Subcutaneous abdominal adipose tissue (tissue), 5 donors: ENCODE measurements at regions not wholly inside any gene's neighbourhood (a gene's known extent, or its start where the extent isn't known, plus 50 kb on each side); places are given as distances from the start of the nearest gene placed in this dataset.
"Not testable (repeated sequence)": the region's sequence is repeated elsewhere in the genome, so short reads cannot be mapped to it uniquely, and the experiment has no call there.

Experiments
- H3K27ac ChIP-seq: one replicate; pipeline ENCODE4 v1.7.0; 2013; ENCODE audit warnings: low read depth, mild to moderate bottlenecking, inconsistent platforms, low read length, moderate library complexity
- H3K27me3 ChIP-seq, 5 donors: one replicate each; pipeline ENCODE4 v1.7.0; 2013; ENCODE audit warnings: low read length in 5 of 5, inconsistent platforms in 1 of 5; ENCODE audit not compliant: control insufficient read depth in 5 of 5, insufficient read depth in 4 of 5
- H3K36me3 ChIP-seq, 5 donors: one replicate each; pipeline ENCODE4 v1.7.0; 2013; ENCODE audit warnings: low read length in 5 of 5; ENCODE audit not compliant: control insufficient read depth in 5 of 5, insufficient read depth in 5 of 5
- H3K4me1 ChIP-seq, 5 donors: one replicate each; pipeline ENCODE4 v1.7.0; 2013; ENCODE audit warnings: low read length in 5 of 5, mild to moderate bottlenecking in 3 of 5, moderate library complexity in 1 of 5; ENCODE audit not compliant: control insufficient read depth in 5 of 5, insufficient read depth in 5 of 5
- H3K4me3 ChIP-seq, 5 donors: one replicate each; pipeline ENCODE4 v1.7.0; 2013; ENCODE audit warnings: low read length in 5 of 5, low read depth in 1 of 5
- H3K9ac ChIP-seq, 5 donors: one replicate each; pipeline ENCODE4 v1.7.0; 2013; ENCODE audit warnings: low read length in 5 of 5, mild to moderate bottlenecking in 4 of 5, moderate library complexity in 3 of 5
- H3K9me3 ChIP-seq, 5 donors: one replicate each; pipeline ENCODE4 v1.7.0; 2013; ENCODE audit warnings: low read length in 5 of 5; ENCODE audit not compliant: control insufficient read depth in 5 of 5
- donor health status: healthy.
- donor health status: healthy.
- donor health status: healthy.
- donor health status: healthy.
- donor health status: healthy.

DNA sequence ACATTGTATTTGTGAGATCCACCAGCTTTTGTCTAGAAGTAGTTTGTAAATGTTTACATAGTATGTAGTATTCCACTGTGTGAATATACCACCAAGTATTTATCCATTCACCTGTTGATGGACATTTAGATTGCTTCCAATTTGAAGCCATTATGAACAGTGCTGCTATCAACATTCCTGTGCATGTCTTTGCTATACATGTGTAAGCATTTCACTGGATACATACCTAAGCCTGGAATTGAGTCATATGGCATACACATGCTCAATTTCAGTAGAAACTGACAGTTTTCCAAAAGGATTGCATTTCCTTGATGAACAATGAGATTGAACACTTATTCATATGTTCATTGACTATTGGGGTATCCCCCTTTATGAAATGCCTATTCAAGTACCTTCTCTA is 540.6 kb upstream of the SOX9 start:
- no peak overlapping the region for H3K4me3 ChIP-seq
- no peaks in the 10 kb centered on the region for H3K27me3 ChIP-seq
- peaks cover 0 to 10% (median 3%) of the 10 kb centered on the region in 5 donors for H3K9me3 ChIP-seq
- no peaks in the 10 kb centered on the region for H3K4me1 ChIP-seq
- H3K36me3 ChIP-seq: no peaks in the 10 kb centered on the region
- no peak overlapping the region for H3K27ac ChIP-seq
- H3K9ac ChIP-seq: no peak overlapping the region

DNA sequence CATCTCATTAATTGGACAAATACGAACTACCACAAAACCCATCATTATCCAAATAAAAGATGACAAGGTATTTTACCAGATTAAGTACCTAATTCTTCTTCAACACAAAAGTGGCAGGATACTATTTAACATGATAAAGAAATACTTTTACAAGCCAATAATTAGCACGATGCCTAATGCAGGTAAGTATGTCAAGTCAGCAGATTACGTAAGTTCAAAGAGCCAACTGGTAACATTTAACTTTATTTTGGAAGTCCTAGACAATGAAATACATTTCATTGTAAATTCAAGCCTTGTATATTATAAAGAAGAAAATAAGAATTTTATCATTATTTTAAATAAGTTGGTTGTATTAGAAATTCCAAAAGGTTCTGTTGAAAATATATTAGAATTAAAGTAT is 535.3 kb upstream of the SOX9 start:
- no peak overlapping the region for H3K4me3 ChIP-seq
- no peak overlapping the region for H3K9ac ChIP-seq
- H3K27ac ChIP-seq: no peak overlapping the region
- H3K36me3 ChIP-seq: no peaks in the 10 kb centered on the region
- H3K9me3 ChIP-seq: no peaks in the 10 kb centered on the region
- no peaks in the 10 kb centered on the region for H3K4me1 ChIP-seq
- no peaks in the 10 kb centered on the region for H3K27me3 ChIP-seq

DNA sequence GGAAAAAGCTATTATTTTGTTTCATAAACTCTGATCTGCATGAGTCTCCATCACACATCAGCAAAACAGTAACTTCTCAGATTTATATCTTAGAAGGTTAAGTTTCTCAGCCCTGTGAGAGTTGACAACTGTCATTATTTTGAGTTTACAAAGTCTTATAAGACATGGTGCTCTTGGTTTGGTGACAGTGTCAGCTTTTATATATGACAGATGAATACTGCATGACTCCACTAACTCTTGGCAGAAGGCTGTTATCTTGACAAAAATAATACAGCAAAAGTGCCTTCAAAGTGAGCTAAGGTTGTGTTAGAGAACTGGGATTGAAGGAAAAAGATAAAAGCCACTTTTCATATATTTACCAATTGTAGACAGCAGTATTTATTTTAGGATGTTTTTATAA is 528.4 kb upstream of the SOX9 start:
- H3K27ac ChIP-seq: no peak overlapping the region
- no peak overlapping the region for H3K9ac ChIP-seq
- no peaks in the 10 kb centered on the region for H3K36me3 ChIP-seq
- no peaks in the 10 kb centered on the region for H3K4me1 ChIP-seq
- no peaks in the 10 kb centered on the region for H3K27me3 ChIP-seq
- no peaks in the 10 kb centered on the region for H3K9me3 ChIP-seq
- H3K4me3 ChIP-seq: no peak overlapping the region

DNA sequence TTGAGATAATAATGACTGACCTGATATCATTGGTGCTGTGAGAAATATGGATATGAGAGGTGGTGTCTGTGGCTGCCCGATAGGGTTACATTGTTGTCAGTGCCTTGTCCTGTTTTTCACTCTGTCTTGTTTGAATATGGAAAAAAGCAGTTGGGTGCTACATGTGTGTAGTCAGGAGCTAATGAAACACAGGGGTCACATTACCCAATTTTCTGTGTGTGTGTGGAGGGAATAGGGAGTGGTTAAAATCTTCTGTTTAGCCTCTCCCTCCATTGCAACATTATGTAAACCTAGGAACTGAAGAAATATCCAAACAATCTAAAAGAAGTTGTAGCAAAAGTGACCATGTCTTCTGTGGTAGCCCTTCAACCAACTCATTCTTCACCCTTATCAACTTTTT is 527.7 kb upstream of the SOX9 start:
- Histone ChIP-seq H3K9ac (no peak overlapping the region), H3K4me1 (no peaks in the 10 kb centered on the region), H3K9me3 (no peaks in the 10 kb centered on the region), H3K4me3 (no peak overlapping the region), H3K27me3 (no peaks in the 10 kb centered on the region), H3K27ac (no peak overlapping the region), H3K36me3 (no peaks in the 10 kb centered on the region)

DNA sequence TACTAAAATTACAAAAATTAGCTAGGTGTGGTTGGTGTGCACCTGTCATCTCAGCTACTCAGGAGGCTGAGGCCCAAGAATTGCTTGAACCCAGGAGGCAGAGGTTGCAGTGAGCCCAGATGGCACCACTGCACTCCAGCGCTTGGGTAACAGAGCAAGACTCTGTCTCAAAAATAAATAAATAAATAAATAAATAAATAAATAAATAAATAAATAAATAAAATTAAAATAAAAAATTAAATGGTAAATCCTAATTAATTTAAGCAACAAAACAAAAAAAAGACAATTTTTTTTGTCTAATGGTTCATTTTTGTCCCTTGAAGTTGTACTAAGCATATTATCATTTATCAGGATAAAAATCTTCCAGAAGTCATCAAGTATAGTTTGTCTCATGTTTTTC is 521.2 kb upstream of the SOX9 start:
- H3K4me1 ChIP-seq, H3K27me3 ChIP-seq, H3K27ac ChIP-seq, H3K9ac ChIP-seq, H3K9me3 ChIP-seq, H3K4me3 ChIP-seq, H3K36me3 ChIP-seq: not testable (repeated sequence)

DNA sequence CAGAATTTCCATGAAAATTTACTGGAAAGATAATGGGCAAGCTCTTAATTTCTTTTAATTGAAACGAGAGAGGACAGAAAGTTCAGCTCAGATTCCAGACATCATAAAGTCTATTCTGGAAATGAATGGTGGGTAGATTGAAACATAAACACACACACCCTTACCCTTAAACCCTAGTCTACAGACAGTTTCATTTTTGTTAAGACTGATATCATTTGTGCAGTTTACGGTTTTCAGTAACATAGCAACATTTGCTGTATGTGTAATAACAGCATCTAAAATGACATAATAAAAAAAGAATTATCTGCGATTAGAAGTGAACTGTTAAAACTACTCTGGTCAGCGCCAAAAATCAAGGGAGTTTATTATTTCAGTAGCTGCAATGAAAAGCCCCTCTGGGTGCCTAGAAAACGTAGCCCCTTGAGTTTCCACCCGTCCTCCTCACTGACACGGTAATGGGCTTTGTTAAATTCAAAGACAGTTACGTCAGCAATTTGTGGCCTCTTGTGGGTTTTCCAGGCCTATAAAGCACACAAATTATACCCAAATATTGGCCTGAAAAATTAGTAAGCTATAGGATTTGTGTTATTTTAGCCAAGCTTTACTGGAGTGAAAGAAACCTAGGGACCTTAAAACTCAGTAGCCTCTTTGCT is 520.6 kb upstream of the SOX9 start:
- no peaks in the 10 kb centered on the region for H3K4me1 ChIP-seq
- H3K9ac ChIP-seq: no peak overlapping the region
- no peak overlapping the region for H3K4me3 ChIP-seq
- no peaks in the 10 kb centered on the region for H3K27me3 ChIP-seq
- H3K36me3 ChIP-seq: no peaks in the 10 kb centered on the region
- no peak overlapping the region for H3K27ac ChIP-seq
- H3K9me3 ChIP-seq: no peaks in the 10 kb centered on the region

DNA sequence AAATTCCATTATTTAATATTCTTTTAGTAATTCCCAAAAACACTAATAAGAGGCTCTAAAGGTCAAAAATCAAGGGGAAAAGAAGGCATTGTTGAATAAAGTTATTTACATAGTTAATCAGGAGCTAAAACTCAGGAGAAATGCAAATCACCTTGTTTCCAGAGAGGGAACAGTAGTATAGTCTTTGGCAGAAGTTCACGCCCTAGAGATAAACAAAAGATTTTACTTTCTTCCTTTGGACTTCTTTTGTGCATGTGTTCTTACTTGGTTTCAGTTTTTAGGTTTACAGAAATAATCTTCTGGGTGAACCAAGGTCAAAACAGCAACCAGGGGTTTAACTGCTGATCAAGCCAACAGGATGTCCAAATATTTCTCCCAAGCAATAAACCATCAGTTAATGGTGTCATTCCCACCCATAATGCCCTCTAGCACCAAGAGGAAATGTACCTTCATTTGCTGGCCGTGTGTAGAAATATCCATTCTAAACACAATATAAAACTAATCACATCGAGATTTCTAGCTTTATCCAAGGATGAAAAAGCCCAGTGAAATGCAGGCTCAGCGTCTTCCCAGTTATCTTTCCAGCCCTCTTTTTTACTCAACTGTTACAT is 518.8 kb upstream of the SOX9 start:
- Histone ChIP-seq H3K36me3 (no peaks in the 10 kb centered on the region), H3K27me3 (no peaks in the 10 kb centered on the region), H3K4me1 (no peaks in the 10 kb centered on the region), H3K9ac (no peak overlapping the region), H3K9me3 (no peaks in the 10 kb centered on the region), H3K27ac (no peak overlapping the region), H3K4me3 (no peak overlapping the region)

DNA sequence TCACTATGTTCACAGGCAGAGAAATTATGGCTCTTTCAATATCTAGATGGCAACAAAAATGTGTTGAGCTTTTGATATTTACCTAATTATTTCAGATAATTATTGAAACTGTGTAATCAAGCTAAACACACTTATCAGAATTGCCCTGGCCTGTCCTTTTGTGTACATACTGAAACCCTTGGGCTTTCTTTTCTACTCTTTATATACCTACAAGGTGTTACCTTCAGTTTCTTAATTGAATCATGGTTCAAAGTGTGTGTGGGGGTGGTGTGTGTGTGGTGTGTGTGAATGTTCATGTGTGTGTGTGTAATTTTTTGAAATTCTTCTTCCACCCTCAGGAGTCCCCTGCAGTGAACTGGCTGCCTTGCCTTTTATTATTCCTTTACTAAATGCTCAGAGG is 506.8 kb upstream of the SOX9 start:
- H3K4me1 ChIP-seq: no peaks in the 10 kb centered on the region
- H3K27me3 ChIP-seq: no peaks in the 10 kb centered on the region
- H3K9me3 ChIP-seq: peaks cover 3 to 17% (median 4%) of the 10 kb centered on the region in 5 donors
- H3K36me3 ChIP-seq: no peaks in the 10 kb centered on the region
- no peak overlapping the region for H3K9ac ChIP-seq
- no peak overlapping the region for H3K4me3 ChIP-seq
- no peak overlapping the region for H3K27ac ChIP-seq

DNA sequence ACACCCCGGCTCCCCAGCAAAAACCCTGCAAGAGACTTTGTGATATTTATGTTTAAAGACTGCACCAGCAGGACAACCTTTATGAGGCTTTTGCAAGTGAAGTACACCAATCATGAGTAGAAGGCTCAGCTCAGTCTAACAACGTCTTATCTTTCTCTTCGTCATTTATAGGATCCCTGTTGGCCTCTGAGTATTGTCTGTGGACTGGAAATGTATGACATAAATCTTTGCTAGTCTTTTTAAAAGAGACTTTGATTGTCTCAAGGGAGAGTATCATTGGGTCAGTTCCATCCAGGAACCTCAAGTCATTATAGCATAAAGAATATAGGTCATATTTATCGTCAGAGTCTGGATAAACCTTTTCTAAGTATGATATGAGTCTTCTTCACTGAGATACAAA is 505.0 kb upstream of the SOX9 start:
- Histone ChIP-seq H3K36me3 (no peaks in the 10 kb centered on the region), H3K27ac (no peak overlapping the region), H3K9ac (no peak overlapping the region), H3K4me1 (no peaks in the 10 kb centered on the region), H3K27me3 (no peaks in the 10 kb centered on the region), H3K9me3 (peaks cover 3 to 21% (median 5%) of the 10 kb centered on the region in 5 donors), H3K4me3 (no peak overlapping the region)

DNA sequence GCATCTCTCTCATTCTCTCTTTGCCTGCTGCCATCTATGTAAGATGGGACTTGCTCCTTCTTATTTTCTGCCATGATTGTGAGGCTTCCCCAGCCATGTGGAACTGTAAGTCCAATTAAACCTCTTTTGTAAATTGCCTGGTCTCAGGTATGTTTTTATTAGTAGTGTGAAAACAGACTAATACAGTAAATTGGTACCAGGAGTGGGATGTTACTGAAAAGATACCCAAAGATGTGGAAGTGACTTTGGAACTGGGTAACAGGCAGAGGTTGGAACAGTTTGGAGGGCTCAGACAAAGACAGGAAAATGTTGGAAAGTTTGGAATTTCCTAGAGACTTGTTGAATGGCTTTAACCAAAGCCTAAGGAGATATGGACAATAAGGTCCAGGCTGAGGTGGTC is 503.1 kb upstream of the SOX9 start:
- not testable (repeated sequence) for H3K9ac ChIP-seq, H3K4me3 ChIP-seq
- H3K9me3 ChIP-seq: peaks cover 0 to 14% (median 5%) of the 10 kb centered on the region in 5 donors

More for the DNA sequence above, 503.1 kb upstream of the SOX9 start:
- H3K4me1 ChIP-seq, H3K27ac ChIP-seq, H3K27me3 ChIP-seq, H3K36me3 ChIP-seq: not testable (repeated sequence)
